ENCODE measurements at regions not wholly inside any gene's neighbourhood (a gene's known extent, or its start where the extent isn't known, plus 50 kb on each side); places are given as distances from the start of the nearest gene placed in this dataset.

- no peak for DNase-seq (ENCODE audit: low spot score)
Measured at GRCh38 chr11:134644476-134645456, 232.7 kb upstream of the B3GAT1 start.

GRCh38 chr11:134643115-134644012, 231.3 kb upstream of the B3GAT1 start:
- no peak for DNase-seq (ENCODE audit: low spot score)

GRCh38 chr11:134642206-134642605, 230.2 kb upstream of the B3GAT1 start:
- DNase-seq (ENCODE audit: low spot score), result no peak

- no peak for DNase-seq (ENCODE audit: low spot score)
Measured at GRCh38 chr11:134640971-134641968, 229.2 kb upstream of the B3GAT1 start.

GRCh38 chr11:134640536-134640935, 228.5 kb upstream of the B3GAT1 start:
- no peak for DNase-seq (ENCODE audit: low spot score)

- DNase-seq (ENCODE audit: low spot score), result peak; percentile 59
Measured at GRCh38 chr11:134639586-134640330, 227.7 kb upstream of the B3GAT1 start.

GRCh38 chr11:134638796-134639430, 226.9 kb upstream of the B3GAT1 start:
- DNase-seq (ENCODE audit: low spot score), result no peak

- no peak for DNase-seq (ENCODE audit: low spot score)
Measured at GRCh38 chr11:134637091-134638015, 225.3 kb upstream of the B3GAT1 start.

- no peak for DNase-seq (ENCODE audit: low spot score)
Measured at GRCh38 chr11:134636071-134636470, 224.0 kb upstream of the B3GAT1 start.

- DNase-seq (ENCODE audit: low spot score), result peak; percentile 8
Measured at GRCh38 chr11:134634897-134635831, 223.1 kb upstream of the B3GAT1 start.

GRCh38 chr11:134633276-134633675, 221.2 kb upstream of the B3GAT1 start:
- no peak for DNase-seq (ENCODE audit: low spot score)

GRCh38 chr11:134632347-134633119, 220.5 kb upstream of the B3GAT1 start:
- no peak for DNase-seq (ENCODE audit: low spot score)

GRCh38 chr11:134630861-134631260, 218.8 kb upstream of the B3GAT1 start:
- DNase-seq (ENCODE audit: low spot score), result no peak

- DNase-seq (ENCODE audit: low spot score), result no peak
Measured at GRCh38 chr11:134628426-134628825, 216.4 kb upstream of the B3GAT1 start.

- no peak for DNase-seq (ENCODE audit: low spot score)
Measured at GRCh38 chr11:134626032-134626431, 214.0 kb upstream of the B3GAT1 start.

GRCh38 chr11:134625631-134626030, 213.6 kb upstream of the B3GAT1 start:
- no peak for DNase-seq (ENCODE audit: low spot score)

GRCh38 chr11:134625151-134625550, 213.1 kb upstream of the B3GAT1 start:
- DNase-seq (ENCODE audit: low spot score), result no peak

Data from RKO (cell line).